Activated naive CD4-positive, alpha-beta T cell treated with anti-CD3 and anti-CD28 coated beads, Interleukin-2, amount 10 ng/mL, durations not matched to agents 7 days and 5 days (primary cell): ENCODE measurements at regions not wholly inside any gene's neighbourhood (a gene's known extent, or its start where the extent isn't known, plus 50 kb on each side); places are given as distances from the start of the nearest gene placed in this dataset.
"Not testable (repeated sequence)": the region's sequence is repeated elsewhere in the genome, so short reads cannot be mapped to it uniquely, and the experiment has no call there.

ENCODE experiments used
- CTCF ChIA-PET: fragments of 350-600 bp; sonication (Branson Sonifier 250); formaldehyde crosslinking; loops from one replicate; lab custom pipeline; 2021; ENCODE audit warnings: antibody characterized with exemption; lab: Charles Lee
- DNase-seq: peaks from one replicate; pipeline ENCODE4 v3.0.0-alpha.2; 2020
- H3K27ac Mint-ChIP-seq: one replicate; pipeline ENCODE4 v1.8.0; 2021; ENCODE audit warnings: mild to moderate bottlenecking, moderate library complexity, mixed read lengths
- H3K27me3 Mint-ChIP-seq: one replicate; pipeline ENCODE4 v1.8.0; 2021; ENCODE audit warnings: mild to moderate bottlenecking, mixed read lengths
- H3K36me3 Mint-ChIP-seq: one replicate; pipeline ENCODE4 v1.8.0; 2021; ENCODE audit warnings: mixed read lengths
- H3K4me1 Mint-ChIP-seq: one replicate; pipeline ENCODE4 v1.8.0; 2021; ENCODE audit warnings: mixed read lengths
- H3K4me3 Mint-ChIP-seq: one replicate; pipeline ENCODE4 v1.8.0; 2021; ENCODE audit warnings: mild to moderate bottlenecking, moderate library complexity, mixed read lengths
- H3K9me3 Mint-ChIP-seq: one replicate; pipeline ENCODE4 v1.8.0; 2021; ENCODE audit warnings: mixed read lengths

DNA sequence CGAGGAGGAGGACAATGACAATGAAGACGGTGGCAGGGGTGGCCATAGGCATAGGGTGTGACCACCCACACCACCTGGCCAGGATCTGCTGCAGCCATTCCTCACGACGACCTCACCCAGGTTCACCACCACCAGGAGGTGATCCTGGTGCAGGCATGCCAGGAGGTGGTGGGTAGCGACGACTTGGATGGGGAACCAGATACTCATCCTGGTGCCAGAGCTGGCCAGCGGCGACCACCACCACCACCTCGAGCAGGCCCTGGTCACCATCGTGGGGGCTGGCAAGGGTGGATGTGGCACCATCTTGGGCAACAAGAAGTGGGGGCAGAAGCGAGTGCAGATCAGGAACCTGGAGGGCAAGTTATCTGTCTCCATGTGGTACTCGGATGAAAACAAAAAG, 117.1 kb upstream of the NXPH2 start:
- H3K27ac Mint-ChIP-seq: no peak overlapping the region
- DNase-seq: no peak
- H3K36me3 Mint-ChIP-seq: no peaks in the 10 kb centered on the region
- CTCF ChIA-PET: no interaction called here
- no peaks in the 10 kb centered on the region for H3K27me3 Mint-ChIP-seq
- H3K4me3 Mint-ChIP-seq: no peak overlapping the region
- H3K9me3 Mint-ChIP-seq: peaks cover 2% of the 10 kb centered on the region
- no peaks in the 10 kb centered on the region for H3K4me1 Mint-ChIP-seq

DNA sequence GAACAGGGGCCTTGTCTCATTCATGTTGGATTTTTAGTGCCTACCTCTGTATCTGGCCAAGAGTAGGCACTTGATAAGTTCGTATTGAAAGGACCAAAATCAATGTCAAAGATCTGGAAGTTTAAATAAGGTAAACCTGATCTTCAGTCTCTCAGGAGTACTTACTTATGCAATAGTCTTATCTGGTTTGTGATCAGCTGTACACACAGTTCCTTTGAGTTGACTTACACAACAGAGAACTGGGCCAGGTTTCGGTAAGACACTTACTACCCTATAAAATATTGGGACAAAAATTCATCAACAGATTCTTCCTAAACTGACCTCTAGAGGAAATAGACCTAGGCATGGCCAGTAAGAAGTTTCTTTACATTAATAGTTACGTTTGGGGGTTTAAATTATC, 113.6 kb upstream of the NXPH2 start:
- no peak overlapping the region for H3K4me3 Mint-ChIP-seq
- H3K27me3 Mint-ChIP-seq: no peaks in the 10 kb centered on the region
- H3K4me1 Mint-ChIP-seq: no peaks in the 10 kb centered on the region
- CTCF ChIA-PET: no interaction called here
- H3K27ac Mint-ChIP-seq: no peak overlapping the region
- no peak for DNase-seq
- no peaks in the 10 kb centered on the region for H3K9me3 Mint-ChIP-seq
- H3K36me3 Mint-ChIP-seq: no peaks in the 10 kb centered on the region

DNA sequence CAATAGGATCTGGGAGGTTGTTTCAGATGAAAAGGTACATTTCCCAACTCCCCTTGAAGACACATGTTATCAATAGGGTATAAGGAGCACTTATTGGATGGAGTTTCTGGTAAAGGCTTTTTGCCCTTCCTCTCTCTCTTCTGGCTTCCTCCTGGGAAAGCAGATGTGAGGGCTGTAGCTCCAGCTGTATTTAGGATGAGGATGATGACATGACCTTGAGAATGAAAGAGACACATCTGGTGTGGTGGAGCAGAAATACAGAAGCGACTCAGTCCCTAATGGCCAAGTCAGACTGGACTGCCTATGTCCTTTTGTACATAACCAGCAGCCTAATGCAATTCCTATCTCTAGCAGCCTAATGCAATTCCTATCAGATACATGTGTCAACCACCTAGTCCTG, 100.9 kb upstream of the NXPH2 start:
- Mint-ChIP-seq H3K4me1 (no peaks in the 10 kb centered on the region), H3K27me3 (no peaks in the 10 kb centered on the region), H3K9me3 (peaks cover 2% of the 10 kb centered on the region), H3K4me3 (no peak overlapping the region), H3K27ac (no peak overlapping the region), H3K36me3 (no peaks in the 10 kb centered on the region)
- no peak for DNase-seq
- CTCF ChIA-PET: no interaction called here

DNA sequence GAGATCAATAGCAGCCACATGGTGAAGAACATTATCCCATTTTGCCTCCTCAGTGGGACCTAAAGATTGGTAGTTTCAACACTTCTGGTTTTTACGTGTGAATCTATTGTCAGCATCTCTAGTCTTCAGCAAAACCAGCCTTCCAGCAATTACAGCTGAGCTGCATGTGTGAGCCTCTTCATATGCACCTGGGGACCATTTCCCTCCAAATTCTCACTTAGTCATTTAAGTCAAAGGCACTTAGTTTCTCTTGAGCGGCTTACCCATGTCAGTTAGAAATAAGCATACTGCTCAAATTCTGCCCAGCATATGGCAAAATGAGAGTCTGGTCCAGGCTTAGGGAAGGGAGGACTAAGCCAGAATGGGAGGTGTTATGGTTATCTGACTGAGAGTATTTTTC, 99.7 kb upstream of the NXPH2 start:
- no peak overlapping the region for H3K27ac Mint-ChIP-seq
- no peaks in the 10 kb centered on the region for H3K36me3 Mint-ChIP-seq
- no peaks in the 10 kb centered on the region for H3K27me3 Mint-ChIP-seq
- CTCF ChIA-PET: no interaction called here
- H3K4me1 Mint-ChIP-seq: no peaks in the 10 kb centered on the region
- DNase-seq: no peak
- H3K9me3 Mint-ChIP-seq: peaks cover 2% of the 10 kb centered on the region
- H3K4me3 Mint-ChIP-seq: no peak overlapping the region

DNA sequence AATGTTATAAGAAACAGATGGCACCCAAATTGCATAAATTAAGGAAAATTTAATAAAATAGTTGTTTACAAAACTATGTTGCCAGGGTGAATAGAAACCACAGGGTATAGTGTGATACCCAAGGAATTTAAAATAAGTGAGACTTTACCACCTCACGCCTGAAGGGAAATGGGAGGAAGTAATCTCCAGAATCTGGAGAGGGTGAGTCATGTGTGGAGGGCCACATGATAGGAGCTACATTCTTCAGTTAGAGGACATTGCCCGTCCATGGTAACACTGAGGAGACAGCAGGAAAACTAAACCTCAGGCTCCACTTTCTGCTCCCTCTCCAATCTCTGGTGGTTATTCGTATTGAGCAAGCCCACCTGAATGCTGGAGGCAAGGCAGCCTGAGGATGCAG, 97.2 kb upstream of the NXPH2 start:
- Mint-ChIP-seq H3K27ac (no peak overlapping the region), H3K4me3 (no peak overlapping the region), H3K36me3 (no peaks in the 10 kb centered on the region), H3K9me3 (peaks cover 2% of the 10 kb centered on the region), H3K4me1 (no peaks in the 10 kb centered on the region), H3K27me3 (no peaks in the 10 kb centered on the region)
- CTCF ChIA-PET: no interaction called here
- DNase-seq: no peak

DNA sequence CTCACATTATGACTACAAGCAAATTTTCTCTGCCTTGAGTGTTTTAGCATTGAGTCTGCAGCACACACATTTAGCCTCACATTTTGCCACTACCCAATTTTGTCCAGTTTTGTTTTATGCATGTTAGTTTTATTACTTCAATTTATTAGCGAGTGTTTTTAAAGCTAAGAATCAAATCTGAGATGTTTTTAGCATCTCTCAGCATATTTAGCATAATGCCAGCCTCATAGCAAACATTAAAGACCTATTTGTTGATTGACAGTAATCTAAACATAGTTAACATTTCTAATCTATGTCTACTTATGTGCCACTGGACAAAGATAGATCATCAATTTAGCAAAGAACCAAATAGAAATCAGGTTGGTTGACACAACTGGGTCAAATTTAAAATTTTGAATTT, 94.1 kb upstream of the NXPH2 start:
- Mint-ChIP-seq H3K4me1 (no peaks in the 10 kb centered on the region), H3K36me3 (no peaks in the 10 kb centered on the region), H3K27me3 (no peaks in the 10 kb centered on the region), H3K9me3 (peaks cover 2% of the 10 kb centered on the region), H3K27ac (no peak overlapping the region), H3K4me3 (no peak overlapping the region)
- CTCF ChIA-PET: no interaction called here
- DNase-seq: no peak

DNA sequence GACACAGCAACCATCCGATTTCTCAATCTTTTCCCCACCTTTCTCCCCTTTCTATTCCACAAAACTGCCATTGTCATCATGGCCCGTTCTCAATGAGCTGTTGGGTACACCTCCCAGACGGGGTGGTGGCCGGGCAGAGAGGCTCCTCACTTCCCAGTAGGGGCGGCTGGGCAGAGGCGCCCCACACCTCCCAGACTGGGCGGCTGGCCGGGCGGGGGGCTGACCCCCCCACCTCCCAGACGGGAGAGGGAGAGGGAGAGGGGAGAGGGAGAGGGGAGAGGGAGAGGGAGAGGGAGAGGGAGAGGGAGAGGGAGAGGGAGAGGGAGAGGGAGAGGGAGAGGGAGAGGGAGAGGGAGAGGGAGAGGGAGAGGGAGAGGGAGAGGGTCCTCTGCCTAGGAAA, 91.9 kb upstream of the NXPH2 start:
- H3K4me1 Mint-ChIP-seq, DNase-seq, H3K4me3 Mint-ChIP-seq, H3K27ac Mint-ChIP-seq, CTCF ChIA-PET, H3K36me3 Mint-ChIP-seq, H3K27me3 Mint-ChIP-seq, H3K9me3 Mint-ChIP-seq: not testable (repeated sequence)

DNA sequence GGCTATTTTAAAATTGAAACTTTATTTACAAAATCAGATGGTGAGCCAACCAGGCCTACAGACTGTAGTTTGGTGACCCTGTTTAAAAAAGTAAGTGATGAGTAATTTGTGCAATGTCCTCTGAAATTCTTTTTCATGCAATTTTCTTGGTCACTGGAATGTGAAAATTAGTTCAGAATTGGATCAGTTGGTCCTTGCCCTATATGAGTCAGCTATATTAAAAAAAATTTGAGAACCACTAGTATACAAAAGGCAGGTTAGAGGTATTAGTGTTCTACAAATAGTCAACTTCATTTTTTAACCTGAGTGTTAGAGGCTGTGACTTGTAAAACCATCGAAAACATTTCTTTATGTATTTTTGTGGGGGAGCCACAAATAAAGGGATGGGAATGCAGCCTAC, 91.1 kb upstream of the NXPH2 start:
- no peaks in the 10 kb centered on the region for H3K36me3 Mint-ChIP-seq
- no peaks in the 10 kb centered on the region for H3K4me1 Mint-ChIP-seq
- H3K27ac Mint-ChIP-seq: no peak overlapping the region
- H3K27me3 Mint-ChIP-seq: no peaks in the 10 kb centered on the region
- DNase-seq: no peak
- H3K4me3 Mint-ChIP-seq: no peak overlapping the region
- CTCF ChIA-PET: no interaction called here
- no peaks in the 10 kb centered on the region for H3K9me3 Mint-ChIP-seq

DNA sequence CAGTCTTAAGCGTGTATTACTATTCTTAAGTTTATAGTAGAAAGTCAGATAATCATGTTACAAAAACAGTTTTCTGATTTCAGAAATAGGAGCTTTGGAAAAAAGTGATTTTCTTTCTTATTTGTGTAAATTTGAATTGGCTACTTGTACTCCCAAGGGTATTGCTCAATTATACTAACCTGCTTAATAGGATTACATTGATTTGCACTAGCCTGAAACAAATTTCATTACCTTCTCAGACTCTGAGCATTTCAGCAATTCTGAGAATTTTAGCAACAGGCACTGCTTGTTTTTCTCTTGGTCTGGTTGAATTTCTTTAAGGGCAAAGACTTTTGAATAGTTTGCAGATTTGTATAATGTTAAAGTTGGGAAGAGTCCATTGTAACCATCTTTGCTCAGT, 87.2 kb upstream of the NXPH2 start:
- H3K9me3 Mint-ChIP-seq: no peaks in the 10 kb centered on the region
- no peak overlapping the region for H3K27ac Mint-ChIP-seq
- no peak for DNase-seq
- no peak overlapping the region for H3K4me3 Mint-ChIP-seq
- no peaks in the 10 kb centered on the region for H3K4me1 Mint-ChIP-seq
- no peaks in the 10 kb centered on the region for H3K36me3 Mint-ChIP-seq
- CTCF ChIA-PET: no interaction called here
- no peaks in the 10 kb centered on the region for H3K27me3 Mint-ChIP-seq

DNA sequence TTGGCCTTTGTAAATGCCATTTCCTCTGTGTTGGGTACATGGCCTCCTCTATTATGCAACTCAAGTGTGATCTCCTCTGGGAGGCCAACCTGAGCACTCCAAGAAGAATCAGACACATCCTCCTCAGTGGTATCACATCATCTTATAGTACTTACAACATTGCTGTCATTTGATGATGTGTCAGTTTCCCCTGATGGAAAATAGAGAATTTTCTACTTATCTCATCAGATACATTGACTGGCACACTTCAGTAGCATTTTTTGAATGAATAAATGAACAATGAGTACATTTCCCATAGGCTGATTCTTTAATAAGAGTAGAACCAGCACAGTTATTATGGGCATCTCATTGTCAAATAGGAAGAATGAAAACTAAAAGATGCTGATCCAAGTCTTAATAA, 86.6 kb upstream of the NXPH2 start:
- Mint-ChIP-seq H3K4me3 (no peak overlapping the region), H3K36me3 (no peaks in the 10 kb centered on the region), H3K9me3 (no peaks in the 10 kb centered on the region), H3K27me3 (no peaks in the 10 kb centered on the region), H3K27ac (no peak overlapping the region), H3K4me1 (no peaks in the 10 kb centered on the region)
- CTCF ChIA-PET: no interaction called here
- DNase-seq: no peak

DNA sequence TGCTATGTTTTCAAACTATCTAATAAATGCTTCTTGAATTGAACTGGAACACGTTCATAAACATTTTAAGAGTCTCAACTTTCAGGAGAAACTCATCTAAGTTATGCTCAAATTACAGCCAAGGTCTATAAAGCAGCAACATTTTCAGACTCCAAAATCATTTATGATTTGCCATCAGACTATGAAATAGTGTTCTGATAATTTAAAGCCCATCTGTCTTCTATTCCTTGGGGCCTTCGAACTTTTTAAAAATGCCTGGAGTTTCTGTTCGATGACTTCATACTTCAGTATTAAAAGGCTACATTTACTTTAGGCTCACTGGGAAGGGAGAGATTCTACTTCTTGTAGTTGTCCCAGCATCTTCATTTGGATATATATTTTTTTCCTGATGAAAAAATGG, 73.6 kb upstream of the NXPH2 start:
- H3K9me3 Mint-ChIP-seq: no peaks in the 10 kb centered on the region
- no peak for DNase-seq
- no peaks in the 10 kb centered on the region for H3K27me3 Mint-ChIP-seq
- no peaks in the 10 kb centered on the region for H3K4me1 Mint-ChIP-seq
- no peaks in the 10 kb centered on the region for H3K36me3 Mint-ChIP-seq
- CTCF ChIA-PET: no interaction called here
- no peak overlapping the region for H3K4me3 Mint-ChIP-seq
- no peak overlapping the region for H3K27ac Mint-ChIP-seq

DNA sequence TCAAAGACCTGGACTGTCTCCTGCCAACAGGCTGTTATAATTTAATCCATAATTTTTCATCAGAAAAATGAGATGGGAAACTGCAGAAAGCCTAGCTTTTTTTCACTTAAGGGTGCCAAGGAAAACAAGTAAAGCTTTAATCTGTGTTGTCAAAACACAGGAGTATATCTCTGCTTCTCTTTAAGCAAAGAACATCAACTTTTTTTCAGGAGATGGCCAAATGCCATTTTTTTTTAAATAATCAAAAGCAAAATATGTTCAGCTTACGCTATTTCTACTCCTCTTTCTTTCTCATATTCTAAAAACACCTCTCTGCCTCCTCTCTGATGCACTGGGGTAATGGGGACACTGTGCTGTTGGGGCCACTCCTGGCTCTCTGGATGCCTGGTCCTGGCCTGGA, 73.1 kb upstream of the NXPH2 start:
- CTCF ChIA-PET: no interaction called here
- DNase-seq: no peak
- Mint-ChIP-seq H3K4me1 (no peaks in the 10 kb centered on the region), H3K27ac (no peak overlapping the region), H3K4me3 (no peak overlapping the region), H3K36me3 (no peaks in the 10 kb centered on the region), H3K27me3 (no peaks in the 10 kb centered on the region), H3K9me3 (no peaks in the 10 kb centered on the region)

DNA sequence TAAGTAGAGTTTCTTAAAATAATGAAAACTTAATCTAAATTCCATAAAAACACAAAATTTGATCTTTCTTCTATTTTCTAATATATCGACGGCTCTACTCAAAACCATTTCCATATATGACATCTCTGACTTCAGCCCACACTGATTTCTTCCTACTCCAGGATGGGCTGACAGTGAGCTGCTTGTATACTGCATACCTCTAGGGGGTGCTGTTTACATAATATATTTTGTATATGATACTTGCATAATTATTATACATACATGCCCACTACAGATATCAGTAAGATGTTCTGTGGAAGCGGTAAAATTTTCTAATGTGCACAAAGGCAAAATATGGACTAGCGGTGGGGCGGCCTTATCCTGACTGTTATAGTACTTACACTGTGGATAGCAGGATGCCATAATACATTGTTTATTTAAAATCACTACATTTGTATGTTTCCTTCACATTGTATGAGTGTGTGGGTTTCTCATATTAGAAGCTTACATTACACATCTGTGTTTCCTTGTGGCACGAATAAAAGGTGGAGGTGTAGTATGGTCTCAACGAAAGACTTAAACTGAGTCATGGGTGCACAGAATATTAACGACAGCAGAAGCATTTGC, 66.1 kb upstream of the NXPH2 start:
- DNase-seq: no peak
- no peaks in the 10 kb centered on the region for H3K27me3 Mint-ChIP-seq
- H3K36me3 Mint-ChIP-seq: no peaks in the 10 kb centered on the region
- H3K4me1 Mint-ChIP-seq: no peaks in the 10 kb centered on the region
- H3K4me3 Mint-ChIP-seq: no peak overlapping the region
- H3K27ac Mint-ChIP-seq: no peak overlapping the region
- no peaks in the 10 kb centered on the region for H3K9me3 Mint-ChIP-seq
- CTCF ChIA-PET: interaction anchor here (0.7 to 1.7 kb wide), 3 partner anchors 9 to 19 kb away, joined by 3 to 4 read pairs (median 3); no protein-coding TSS in a partner anchor

DNA sequence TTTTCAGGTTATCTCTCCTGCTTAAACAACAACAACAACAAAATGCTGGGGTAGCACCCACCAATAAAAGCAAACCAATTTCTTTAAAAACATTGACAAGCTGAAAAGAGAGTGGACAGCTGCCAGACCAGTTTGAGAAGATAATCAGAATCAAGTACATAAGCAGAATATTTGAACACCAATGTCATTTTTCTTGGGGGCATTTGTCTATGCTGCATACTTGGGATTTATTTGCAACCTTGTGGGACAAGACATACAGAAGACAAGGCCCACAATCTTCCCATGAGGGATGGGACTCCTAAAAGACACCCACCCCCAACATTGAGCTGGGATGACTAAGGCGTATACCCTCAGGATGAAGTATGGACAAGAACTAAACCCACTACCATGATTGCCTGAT, 62.2 kb upstream of the NXPH2 start:
- Mint-ChIP-seq H3K27me3 (no peaks in the 10 kb centered on the region), H3K4me1 (no peaks in the 10 kb centered on the region), H3K36me3 (no peaks in the 10 kb centered on the region), H3K9me3 (no peaks in the 10 kb centered on the region), H3K27ac (no peak overlapping the region), H3K4me3 (no peak overlapping the region)
- DNase-seq: no peak
- CTCF ChIA-PET: no interaction called here

DNA sequence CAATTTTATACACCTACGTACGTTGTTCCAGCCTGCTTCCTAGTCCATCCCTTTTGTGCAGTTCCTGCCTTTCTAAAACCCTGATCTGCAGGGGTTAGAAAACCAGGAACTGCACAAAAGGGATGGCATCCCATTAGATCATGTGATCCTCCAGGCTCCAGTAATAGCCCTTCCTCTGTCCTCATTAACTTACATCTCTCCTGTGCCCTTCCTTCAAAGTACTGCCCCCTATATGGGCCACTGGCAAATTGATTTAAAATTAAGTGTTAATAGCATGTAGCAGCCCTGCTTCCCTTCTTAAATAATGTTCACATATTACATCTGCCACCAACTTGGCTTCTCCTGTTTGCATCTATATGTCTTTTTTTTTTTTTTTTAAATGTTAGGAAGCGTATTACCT, 61.3 kb upstream of the NXPH2 start:
- H3K36me3 Mint-ChIP-seq: no peaks in the 10 kb centered on the region
- H3K9me3 Mint-ChIP-seq: no peaks in the 10 kb centered on the region
- no peak overlapping the region for H3K27ac Mint-ChIP-seq
- no peaks in the 10 kb centered on the region for H3K27me3 Mint-ChIP-seq
- no peak overlapping the region for H3K4me3 Mint-ChIP-seq
- CTCF ChIA-PET: no interaction called here
- no peak for DNase-seq
- no peaks in the 10 kb centered on the region for H3K4me1 Mint-ChIP-seq
